AG10803 (cell line): ENCODE measurements at regions not wholly inside any gene's neighbourhood (a gene's known extent, or its start where the extent isn't known, plus 50 kb on each side); places are given as distances from the start of the nearest gene placed in this dataset.

ENCODE experiments used
- DNase-seq: peaks from one replicate; pipeline ENCODE4 v3.0.0; 2010; ENCODE audit warnings: low read depth
- H3K4me3 ChIP-seq: 2 replicates; pipeline ENCODE4 v1.5.1; 2011; ENCODE audit warnings: mild to moderate bottlenecking, low read length, control low read depth
- CTCF ChIP-seq: conservative IDR thresholded peaks from 2 replicates; pipeline ENCODE4 v1.5.1; 2011; ENCODE audit warnings: mild to moderate bottlenecking, low read length, control low read depth, inconsistent platforms

- no peak overlapping the region for H3K4me3 ChIP-seq
- no peak for DNase-seq
- TF ChIP-seq CTCF = no peak
Observed at GRCh38 chr6:15033850-15034203, 212.0 kb upstream of the JARID2 start.

GRCh38 chr6:15036690-15037245, 209.1 kb upstream of the JARID2 start:
- no peak for TF ChIP-seq CTCF
- no peak for DNase-seq
- no peak overlapping the region for H3K4me3 ChIP-seq

DNA sequence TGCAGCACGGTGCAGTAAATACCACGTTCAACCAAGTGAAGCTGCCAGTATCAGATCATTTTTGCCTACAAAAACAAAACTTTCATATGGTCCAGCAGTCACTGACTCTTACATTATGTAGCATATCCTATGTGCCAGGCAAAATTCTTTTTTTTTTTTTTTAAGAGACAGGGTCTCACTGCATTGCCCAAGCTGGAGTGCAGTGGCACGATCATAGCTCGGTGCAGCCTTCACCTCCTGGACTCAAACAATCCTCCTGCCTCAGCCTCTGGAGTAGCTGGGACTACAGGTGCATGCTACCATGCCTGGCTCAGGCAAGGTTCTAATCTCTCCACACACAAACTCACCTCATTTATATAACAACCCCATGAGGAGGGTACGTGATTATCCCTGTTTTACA, 208.6 kb upstream of the JARID2 start:
- TF ChIP-seq CTCF = no peak

GRCh38 chr6:15038013-15038791, 207.7 kb upstream of the JARID2 start:
- no peak overlapping the region for H3K4me3 ChIP-seq
- no peak for TF ChIP-seq CTCF
- DNase-seq = no peak

More for the DNA sequence above, 208.6 kb upstream of the JARID2 start:
- no peak overlapping the region for H3K4me3 ChIP-seq
- no peak for DNase-seq

- DNase-seq = no peak
- no peak for TF ChIP-seq CTCF
- no peak overlapping the region for H3K4me3 ChIP-seq
Observed at GRCh38 chr6:15039136-15039535, 206.7 kb upstream of the JARID2 start.

GRCh38 chr6:15042938-15043337, 202.9 kb upstream of the JARID2 start:
- TF ChIP-seq CTCF = no peak
- no peak for DNase-seq
- no peak overlapping the region for H3K4me3 ChIP-seq
